ENCODE measurements at regions not wholly inside any gene's neighbourhood (a gene's known extent, or its start where the extent isn't known, plus 50 kb on each side); places are given as distances from the start of the nearest gene placed in this dataset.

GRCh38 chr3:83092521-83093221, 1331.2 kb upstream of the GBE1 start:
- Histone ChIP-seq H3K36me3 (no peaks in the 10 kb centered on the region), H3K27me3 (no peaks in the 10 kb centered on the region), H3K4me1 (no peaks in the 10 kb centered on the region), H3K27ac (no peak overlapping the region), H3K4me3 (no peak overlapping the region), H3K9me3 (no peaks in the 10 kb centered on the region)
- ATAC-seq (ENCODE audit: low FRiP score in 2 of 2) (no peak), DNase-seq (no peak)
- no peak for TF ChIP-seq CTCF (IDR thresholded peaks at IDR 0.05)
- no peak for TF ChIP-seq EP300 (IDR thresholded peaks at IDR 0.05)
- TF ChIP-seq POLR2AphosphoS5 (IDR thresholded peaks at IDR 0.05): no peak
- no peak for TF ChIP-seq POLR2A (IDR thresholded peaks at IDR 0.05)
- 46 to 55% methylated on average over 2 of the region's 2 CpGs for WGBS, 2 donors

DNA sequence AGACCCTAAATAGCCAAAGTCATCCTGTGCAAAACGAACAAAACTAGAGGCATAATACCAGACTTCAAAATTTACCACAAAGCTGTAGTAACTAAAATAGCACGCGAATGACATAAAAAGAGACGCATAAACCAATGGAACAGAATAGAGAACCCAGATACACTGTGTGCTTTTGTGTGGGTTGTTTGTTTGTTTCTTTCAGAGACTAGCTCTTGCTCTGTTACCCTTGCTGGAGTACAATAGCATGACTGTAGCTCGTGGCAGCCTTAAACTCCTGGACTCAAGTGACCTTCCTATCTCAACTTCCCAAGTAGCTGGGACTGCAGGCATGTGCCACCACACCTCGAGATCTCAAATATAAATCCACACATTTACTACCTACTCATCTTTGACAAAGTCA, 1314.6 kb upstream of the GBE1 start:
- 71 to 81% methylated on average over 6 of the region's 6 CpGs for WGBS, 2 donors
- TF ChIP-seq CTCF (IDR thresholded peaks at IDR 0.05) (no peak), POLR2A (IDR thresholded peaks at IDR 0.05) (no peak), EP300 (IDR thresholded peaks at IDR 0.05) (no peak), POLR2AphosphoS5 (IDR thresholded peaks at IDR 0.05) (no peak)
- H3K9me3 ChIP-seq: no peaks in the 10 kb centered on the region
- H3K4me3 ChIP-seq: no peak overlapping the region
- no peak for ATAC-seq (ENCODE audit: low FRiP score in 2 of 2)
- H3K27ac ChIP-seq: no peak overlapping the region
- DNase-seq: no peak
- H3K27me3 ChIP-seq: no peaks in the 10 kb centered on the region
- H3K36me3 ChIP-seq: no peaks in the 10 kb centered on the region
- no peaks in the 10 kb centered on the region for H3K4me1 ChIP-seq

GRCh38 chr3:83074485-83074884, 1313.0 kb upstream of the GBE1 start:
- no peak for TF ChIP-seq CTCF (IDR thresholded peaks at IDR 0.05)
- TF ChIP-seq POLR2AphosphoS5 (IDR thresholded peaks at IDR 0.05): no peak
- TF ChIP-seq EP300 (IDR thresholded peaks at IDR 0.05): no peak
- no peak for TF ChIP-seq POLR2A (IDR thresholded peaks at IDR 0.05)
- Histone ChIP-seq H3K4me3 (no peak overlapping the region), H3K27me3 (no peaks in the 10 kb centered on the region), H3K36me3 (no peaks in the 10 kb centered on the region), H3K4me1 (no peaks in the 10 kb centered on the region), H3K9me3 (no peaks in the 10 kb centered on the region), H3K27ac (no peak overlapping the region)
- ATAC-seq (ENCODE audit: low FRiP score in 2 of 2) (no peak), DNase-seq (no peak)

- ATAC-seq (ENCODE audit: low FRiP score in 2 of 2) (no peak), DNase-seq (no peak)
- H3K4me1 ChIP-seq: no peaks in the 10 kb centered on the region
- H3K4me3 ChIP-seq: no peak overlapping the region
- no peaks in the 10 kb centered on the region for H3K36me3 ChIP-seq
- WGBS, 2 donors: 63 to 66% methylated on average over 2 of the region's 2 CpGs
- H3K27ac ChIP-seq: no peak overlapping the region
- TF ChIP-seq POLR2A (IDR thresholded peaks at IDR 0.05) (no peak), EP300 (IDR thresholded peaks at IDR 0.05) (no peak)
- H3K9me3 ChIP-seq: peaks cover 0 to 8% (median 1%) of the 10 kb centered on the region in 4 donors
- no peaks in the 10 kb centered on the region for H3K27me3 ChIP-seq
These were observed 1304.5 kb upstream of the GBE1 start for GRCh38 chr3:83065851-83066460.

DNA sequence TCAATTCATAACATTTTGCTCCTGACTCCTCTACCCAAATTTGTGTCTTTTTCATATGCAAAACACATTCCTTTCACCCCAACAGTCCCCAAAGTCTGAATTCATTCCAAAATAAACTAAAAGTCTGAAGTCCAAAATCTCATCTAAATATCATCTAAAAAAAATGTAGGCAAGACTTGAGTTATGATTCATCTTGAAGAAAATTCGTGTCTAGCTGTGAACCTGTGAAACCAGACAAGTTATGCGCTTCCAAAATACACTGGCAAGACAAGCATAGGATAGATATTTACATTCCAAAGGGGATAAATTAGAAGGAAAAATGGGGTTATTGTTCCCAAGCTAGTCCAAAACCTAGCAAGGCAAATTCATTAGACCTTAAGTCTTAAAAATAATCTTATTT, 1302.0 kb upstream of the GBE1 start:
- H3K4me1 ChIP-seq: no peaks in the 10 kb centered on the region
- 61 to 75% methylated on average over 2 of the region's 2 CpGs for WGBS, 2 donors
- peaks cover 0 to 8% (median 1%) of the 10 kb centered on the region in 4 donors for H3K9me3 ChIP-seq
- DNase-seq (no peak), ATAC-seq (ENCODE audit: low FRiP score in 2 of 2) (no peak)
- H3K27me3 ChIP-seq: no peaks in the 10 kb centered on the region
- H3K4me3 ChIP-seq: no peak overlapping the region
- H3K27ac ChIP-seq: no peak overlapping the region
- no peaks in the 10 kb centered on the region for H3K36me3 ChIP-seq
- TF ChIP-seq POLR2AphosphoS5 (IDR thresholded peaks at IDR 0.05): no peak
- no peak for TF ChIP-seq CTCF (IDR thresholded peaks at IDR 0.05)
- TF ChIP-seq POLR2A (IDR thresholded peaks at IDR 0.05): no peak
- TF ChIP-seq EP300 (IDR thresholded peaks at IDR 0.05): no peak

All from upper lobe of left lung (tissue), 6 donors.